Vagina (tissue), 2 donors: ENCODE measurements at regions not wholly inside any gene's neighbourhood (a gene's known extent, or its start where the extent isn't known, plus 50 kb on each side); places are given as distances from the start of the nearest gene placed in this dataset.

ENCODE experiments used
- DNase-seq, 2 donors: peaks; one replicate each; pipeline ENCODE4 v3.0.0-alpha.2; 2017; ENCODE audit errors: extremely low spot score in 2 of 2
- H3K27ac ChIP-seq: fragments of 200-600 bp; sonication (generic); one replicate; pipeline ENCODE4 v1.5.1; 2019
- H3K27me3 ChIP-seq: fragments of 200-600 bp; sonication (generic); one replicate; pipeline ENCODE4 v1.5.1; 2019
- H3K36me3 ChIP-seq, 2 donors: fragments of 200-600 bp; sonication (generic); one replicate each; pipeline ENCODE4 v1.5.1; 2017 to 2019
- H3K4me1 ChIP-seq: fragments of 200-600 bp; sonication (generic); one replicate; pipeline ENCODE4 v1.5.1; 2019
- H3K4me3 ChIP-seq, 2 donors: fragments of 200-600 bp; sonication (generic); 1 replicate in 1 of 2; 2 replicates in 1 of 2; pipeline ENCODE4 v1.5.1; 2016 to 2019
- H3K9me3 ChIP-seq: fragments of 200-600 bp; sonication (generic); one replicate; pipeline ENCODE4 v1.5.1; 2019
- CTCF ChIP-seq, 3 experiments: fragments of 450-650 bp in 2 of 3; fragments of 200-600 bp in 1 of 3; sonication (generic) in 1 of 3; IDR thresholded peaks; one replicate each; pipeline ENCODE4 v1.5.1; 2017 to 2019; ENCODE audit warnings: antibody characterized with exemption in 3 of 3, mild to moderate bottlenecking in 2 of 3, moderate library complexity in 2 of 3
- POLR2A ChIP-seq, 2 donors: fragments of 450-650 bp; IDR thresholded peaks; one replicate each; pipeline ENCODE4 v1.6.1; 2017; ENCODE audit warnings: antibody characterized with exemption in 2 of 2, mild to moderate bottlenecking in 2 of 2, moderate library complexity in 2 of 2
- POLR2AphosphoS5 ChIP-seq, 2 donors: sonication (generic); formaldehyde crosslinking; IDR thresholded peaks; one replicate each; pipeline ENCODE4 v1.9.0; 2017; ENCODE audit warnings: antibody characterized with exemption in 2 of 2, mild to moderate bottlenecking in 2 of 2, low read depth in 1 of 2; ENCODE audit not compliant: insufficient read depth in 1 of 2
- intact Hi-C: fragments of 100-400 bp; cut with DNase I; formaldehyde crosslinking; loops from one replicate; pipeline ENCODE4 v1.15.1; 2023

- Histone ChIP-seq H3K4me3 (no peak overlapping the region), H3K9me3 (no peaks in the 10 kb centered on the region), H3K27me3 (no peaks in the 10 kb centered on the region), H3K4me1 (no peaks in the 10 kb centered on the region), H3K27ac (no peak overlapping the region), H3K36me3 (no peaks in the 10 kb centered on the region)
- no peak for DNase-seq
- no peak for TF ChIP-seq CTCF (IDR thresholded peaks at IDR 0.05)
- no peak for TF ChIP-seq POLR2AphosphoS5 (IDR thresholded peaks at IDR 0.05; ENCODE audit: insufficient read depth in 1 of 2, low read depth in 1 of 2)
- no peak for TF ChIP-seq POLR2A (IDR thresholded peaks at IDR 0.05)
- intact Hi-C loops = no loop called here
Observed at GRCh38 chr5:167755420-167755819, 536.0 kb upstream of the WWC1 start.

GRCh38 chr5:167759057-167759821, 532.2 kb upstream of the WWC1 start:
- intact Hi-C loops = no loop called here

GRCh38 chr5:167763772-167764171, 527.7 kb upstream of the WWC1 start:
- TF ChIP-seq POLR2AphosphoS5 (IDR thresholded peaks at IDR 0.05; ENCODE audit: insufficient read depth in 1 of 2, low read depth in 1 of 2) = no peak
- Histone ChIP-seq H3K27me3 (no peaks in the 10 kb centered on the region), H3K9me3 (no peaks in the 10 kb centered on the region), H3K4me3 (no peak overlapping the region), H3K27ac (no peak overlapping the region), H3K4me1 (no peaks in the 10 kb centered on the region), H3K36me3 (no peaks in the 10 kb centered on the region)
- no peak for DNase-seq
- intact Hi-C loops = no loop called here

More at GRCh38 chr5:167759057-167759821, 532.2 kb upstream of the WWC1 start:
- TF ChIP-seq POLR2A (IDR thresholded peaks at IDR 0.05) = no peak
- no peak for TF ChIP-seq CTCF (IDR thresholded peaks at IDR 0.05)
- TF ChIP-seq POLR2AphosphoS5 (IDR thresholded peaks at IDR 0.05; ENCODE audit: insufficient read depth in 1 of 2, low read depth in 1 of 2) = no peak
- Histone ChIP-seq H3K27ac (no peak overlapping the region), H3K27me3 (no peaks in the 10 kb centered on the region), H3K9me3 (no peaks in the 10 kb centered on the region), H3K4me3 (no peak overlapping the region), H3K36me3 (no peaks in the 10 kb centered on the region), H3K4me1 (no peaks in the 10 kb centered on the region)
- no peak for DNase-seq

- H3K4me3 ChIP-seq = no peak overlapping the region
- no peaks in the 10 kb centered on the region for H3K27me3 ChIP-seq
- H3K27ac ChIP-seq = no peak overlapping the region
- no peaks in the 10 kb centered on the region for H3K36me3 ChIP-seq
- no peaks in the 10 kb centered on the region for H3K9me3 ChIP-seq
- no peaks in the 10 kb centered on the region for H3K4me1 ChIP-seq
- TF ChIP-seq POLR2AphosphoS5 (IDR thresholded peaks at IDR 0.05; ENCODE audit: insufficient read depth in 1 of 2, low read depth in 1 of 2) (no peak), CTCF (IDR thresholded peaks at IDR 0.05) (no peak), POLR2A (IDR thresholded peaks at IDR 0.05) (no peak)
- no peak for DNase-seq
- intact Hi-C loops = no loop called here
Observed at GRCh38 chr5:167764641-167765289, 526.7 kb upstream of the WWC1 start.

GRCh38 chr5:167765352-167765751, 526.1 kb upstream of the WWC1 start:
- Histone ChIP-seq H3K4me1 (no peaks in the 10 kb centered on the region), H3K4me3 (no peak overlapping the region), H3K27ac (no peak overlapping the region), H3K9me3 (no peaks in the 10 kb centered on the region), H3K27me3 (no peaks in the 10 kb centered on the region), H3K36me3 (no peaks in the 10 kb centered on the region)
- intact Hi-C loops = no loop called here
- DNase-seq = no peak
- no peak for TF ChIP-seq POLR2A (IDR thresholded peaks at IDR 0.05)
- TF ChIP-seq POLR2AphosphoS5 (IDR thresholded peaks at IDR 0.05; ENCODE audit: insufficient read depth in 1 of 2, low read depth in 1 of 2) = no peak
- no peak for TF ChIP-seq CTCF (IDR thresholded peaks at IDR 0.05)
